Stimulated activated naive CD4-positive, alpha-beta T cell (primary cell): ENCODE measurements at regions not wholly inside any gene's neighbourhood (a gene's known extent, or its start where the extent isn't known, plus 50 kb on each side); places are given as distances from the start of the nearest gene placed in this dataset.
A peak's percentile ranks its signal among the peaks of the same experiment; 100 is the strongest.

Experiments
- DNase-seq, 6 experiments: peaks; one replicate each; lab custom pipeline; 2025; lab: John Stamatoyannopoulos, UW

GRCh38 chr7:52344015-52344414, 691.4 kb upstream of the POM121L12 start:
- DNase-seq, result no peak

- DNase-seq, result no peak
Observed at GRCh38 chr7:52340067-52340466, 695.4 kb upstream of the POM121L12 start.

GRCh38 chr7:52328328-52328727, 707.1 kb upstream of the POM121L12 start:
- peak in 1 of 6 experiments; percentile 1 for DNase-seq

GRCh38 chr7:52325237-52325636, 710.2 kb upstream of the POM121L12 start:
- no peak for DNase-seq

- DNase-seq, result no peak
Observed at GRCh38 chr7:52323202-52323746, 712.2 kb upstream of the POM121L12 start.

- no peak for DNase-seq
Observed at GRCh38 chr7:52320610-52321009, 714.8 kb upstream of the POM121L12 start.

- DNase-seq, result no peak
Observed at GRCh38 chr7:52317921-52318320, 717.5 kb upstream of the POM121L12 start.

- no peak for DNase-seq
Observed at GRCh38 chr7:52311886-52312285, 723.5 kb upstream of the POM121L12 start.

- no peak for DNase-seq
Observed at GRCh38 chr7:52309631-52310030, 725.8 kb upstream of the POM121L12 start.

- DNase-seq, result no peak
Observed at GRCh38 chr7:52302765-52303520, 732.5 kb upstream of the POM121L12 start.

- no peak for DNase-seq
Observed at GRCh38 chr7:52297128-52297527, 738.3 kb upstream of the POM121L12 start.

- no peak for DNase-seq
Observed at GRCh38 chr7:52294942-52295341, 740.5 kb upstream of the POM121L12 start.

GRCh38 chr7:52289247-52289646, 746.2 kb upstream of the POM121L12 start:
- DNase-seq, result no peak

GRCh38 chr7:52287698-52288097, 747.7 kb upstream of the POM121L12 start:
- DNase-seq, result no peak

- no peak for DNase-seq
Observed at GRCh38 chr7:52285689-52286088, 749.7 kb upstream of the POM121L12 start.

GRCh38 chr7:52283335-52283734, 752.1 kb upstream of the POM121L12 start:
- no peak for DNase-seq

GRCh38 chr7:52273685-52274610, 761.5 kb upstream of the POM121L12 start:
- DNase-seq, result no peak

GRCh38 chr7:52271703-52272102, 763.7 kb upstream of the POM121L12 start:
- no peak for DNase-seq

- DNase-seq, result no peak
Observed at GRCh38 chr7:52270301-52270700, 765.1 kb upstream of the POM121L12 start.

GRCh38 chr7:52269669-52270068, 765.8 kb upstream of the POM121L12 start:
- no peak for DNase-seq

- no peak for DNase-seq
Observed at GRCh38 chr7:52261057-52261456, 774.4 kb upstream of the POM121L12 start.

GRCh38 chr7:52260046-52260665, 775.3 kb upstream of the POM121L12 start:
- DNase-seq, result no peak
